HUES48 (cell line): ENCODE measurements at regions not wholly inside any gene's neighbourhood (a gene's known extent, or its start where the extent isn't known, plus 50 kb on each side); places are given as distances from the start of the nearest gene placed in this dataset.

ENCODE experiments used
- H3K27ac ChIP-seq: one replicate; pipeline ENCODE4 v1.7.0; 2013; ENCODE audit warnings: low read depth, low read length, inconsistent platforms
- H3K27me3 ChIP-seq: 2 replicates; pipeline ENCODE4 v1.6.1; 2013; ENCODE audit warnings: mild to moderate bottlenecking, low read length; ENCODE audit not compliant: control insufficient read depth, insufficient read depth
- H3K36me3 ChIP-seq: 2 replicates; pipeline ENCODE4 v1.6.1; 2013; ENCODE audit warnings: low read length; ENCODE audit not compliant: control insufficient read depth, insufficient read depth
- H3K4me1 ChIP-seq: 2 replicates; pipeline ENCODE4 v1.6.1; 2013; ENCODE audit warnings: mild to moderate bottlenecking, low read length; ENCODE audit not compliant: control insufficient read depth, insufficient read depth
- H3K4me3 ChIP-seq: 2 replicates; pipeline ENCODE4 v1.5.1; 2013; ENCODE audit warnings: mild to moderate bottlenecking, low read depth, low read length
- H3K9ac ChIP-seq: 2 replicates; pipeline ENCODE4 v1.6.1; 2013; ENCODE audit warnings: mild to moderate bottlenecking, low read depth, low read length, moderate library complexity
- H3K9me3 ChIP-seq: 2 replicates; pipeline ENCODE4 v1.6.1; 2013; ENCODE audit warnings: low read length; ENCODE audit not compliant: control insufficient read depth, insufficient read depth

DNA sequence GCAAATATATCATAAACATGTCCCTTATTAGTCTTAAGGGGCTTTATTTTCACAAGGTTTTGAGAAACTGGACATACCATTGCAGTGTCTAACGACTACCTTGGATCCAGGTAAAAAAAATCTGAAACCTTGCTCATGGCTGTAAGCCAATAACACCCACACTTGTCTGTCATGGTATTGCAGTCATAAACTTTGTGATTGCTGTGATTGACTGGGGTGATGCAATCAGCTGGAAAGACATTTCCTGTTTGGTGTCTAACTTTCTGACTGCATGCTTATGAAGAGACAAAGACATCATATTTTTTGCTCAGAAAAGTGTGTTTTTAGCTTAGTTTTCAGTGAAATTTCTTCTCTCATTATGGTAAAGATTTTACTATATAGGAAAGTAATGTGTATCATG lies 635.0 kb downstream of the TSN start:
- Histone ChIP-seq H3K4me3 (no peak overlapping the region), H3K27ac (no peak overlapping the region), H3K9ac (no peak overlapping the region), H3K36me3 (no peaks in the 10 kb centered on the region), H3K9me3 (no peaks in the 10 kb centered on the region), H3K27me3 (no peaks in the 10 kb centered on the region), H3K4me1 (no peaks in the 10 kb centered on the region)

DNA sequence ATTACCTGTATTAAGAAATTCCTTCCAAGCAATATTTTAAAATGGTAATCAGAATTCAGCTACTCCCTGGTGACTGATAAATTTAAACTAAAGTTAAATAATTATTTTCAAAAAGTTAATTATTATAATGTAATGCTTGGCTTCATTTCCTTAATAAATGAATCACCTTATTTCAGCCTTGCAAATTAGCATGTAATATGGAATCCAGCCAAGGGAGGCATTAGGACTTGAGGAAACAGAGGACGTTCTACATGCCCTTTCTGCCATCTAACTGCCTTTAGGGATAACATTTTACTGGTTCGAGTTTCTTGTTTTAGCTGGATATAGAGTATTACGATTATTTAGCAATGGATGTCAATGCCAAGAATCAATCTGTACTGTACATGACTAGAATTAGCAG lies 636.3 kb downstream of the TSN start:
- Histone ChIP-seq H3K4me1 (no peaks in the 10 kb centered on the region), H3K27ac (no peak overlapping the region), H3K4me3 (no peak overlapping the region), H3K9ac (no peak overlapping the region), H3K9me3 (no peaks in the 10 kb centered on the region), H3K27me3 (no peaks in the 10 kb centered on the region), H3K36me3 (no peaks in the 10 kb centered on the region)

DNA sequence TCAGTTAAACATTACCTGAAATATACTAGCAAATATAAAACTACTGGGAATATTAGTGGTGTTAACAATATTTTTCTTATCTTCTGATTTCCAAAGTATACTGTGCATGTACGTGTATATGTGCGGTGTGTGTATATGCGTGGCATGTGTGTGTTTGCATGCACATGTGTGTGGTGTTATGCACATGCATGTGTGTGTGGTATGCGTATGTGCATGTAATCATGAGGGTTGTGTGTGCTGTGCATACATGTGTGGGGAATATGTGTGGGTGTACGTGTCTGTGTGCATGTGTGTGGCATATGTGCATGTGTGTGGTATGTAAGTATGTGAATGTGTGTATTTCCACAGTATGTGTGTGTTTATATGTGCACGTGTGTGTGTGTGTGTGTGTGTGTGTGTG lies 640.2 kb downstream of the TSN start:
- H3K9me3 ChIP-seq: no peaks in the 10 kb centered on the region
- no peaks in the 10 kb centered on the region for H3K4me1 ChIP-seq
- H3K36me3 ChIP-seq: no peaks in the 10 kb centered on the region
- H3K27me3 ChIP-seq: no peaks in the 10 kb centered on the region
- H3K4me3 ChIP-seq: no peak overlapping the region
- H3K27ac ChIP-seq: no peak overlapping the region
- H3K9ac ChIP-seq: no peak overlapping the region

DNA sequence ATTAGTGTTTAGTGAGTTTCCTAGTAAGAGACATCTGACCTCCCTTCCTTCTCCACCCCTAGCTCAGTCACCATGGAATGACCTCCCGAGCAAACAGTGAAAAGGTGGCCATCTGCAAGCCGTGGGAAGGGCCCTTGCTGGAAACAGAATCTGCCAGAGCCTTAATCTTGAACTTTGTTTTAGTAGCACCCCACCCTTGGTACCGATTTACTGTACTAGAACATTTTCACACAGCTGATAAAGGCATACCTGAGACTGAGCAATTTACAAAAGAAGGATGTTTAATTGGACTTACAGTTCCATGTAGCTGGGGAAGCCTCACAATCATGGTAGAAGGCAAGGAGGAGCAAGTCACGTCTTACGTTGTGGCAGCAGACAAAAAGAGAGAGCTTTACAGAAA lies 655.8 kb downstream of the TSN start:
- no peak overlapping the region for H3K27ac ChIP-seq
- H3K4me3 ChIP-seq: no peak overlapping the region
- peaks cover 3% of the 10 kb centered on the region; the same call in 1 of the 2 replicates for H3K9me3 ChIP-seq
- H3K9ac ChIP-seq: no peak overlapping the region
- H3K27me3 ChIP-seq: no peaks in the 10 kb centered on the region
- H3K36me3 ChIP-seq: no peaks in the 10 kb centered on the region
- H3K4me1 ChIP-seq: no peaks in the 10 kb centered on the region

DNA sequence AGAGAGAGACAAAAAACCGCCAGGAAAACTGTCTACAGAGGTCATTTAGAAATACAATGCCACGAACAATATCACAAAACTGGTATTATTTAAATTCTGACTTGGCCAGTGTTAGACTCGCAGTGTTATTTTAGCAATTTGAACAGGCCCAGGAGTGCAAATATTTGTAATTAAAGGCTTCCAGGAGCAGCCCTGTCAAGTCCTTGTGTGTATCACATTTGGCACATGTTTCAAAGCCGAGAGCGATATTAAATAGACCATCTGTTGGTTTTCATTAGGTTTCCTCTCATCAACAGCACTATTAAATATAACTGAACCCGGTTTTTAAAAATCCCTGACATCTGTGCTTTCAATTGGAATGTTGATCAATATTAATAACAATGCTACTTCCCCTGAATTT lies 656.9 kb downstream of the TSN start:
- Histone ChIP-seq H3K9ac (no peak overlapping the region), H3K4me1 (no peaks in the 10 kb centered on the region), H3K27ac (no peak overlapping the region), H3K9me3 (peaks cover 3% of the 10 kb centered on the region; the same call in 1 of the 2 replicates), H3K27me3 (no peaks in the 10 kb centered on the region), H3K4me3 (no peak overlapping the region), H3K36me3 (no peaks in the 10 kb centered on the region)

DNA sequence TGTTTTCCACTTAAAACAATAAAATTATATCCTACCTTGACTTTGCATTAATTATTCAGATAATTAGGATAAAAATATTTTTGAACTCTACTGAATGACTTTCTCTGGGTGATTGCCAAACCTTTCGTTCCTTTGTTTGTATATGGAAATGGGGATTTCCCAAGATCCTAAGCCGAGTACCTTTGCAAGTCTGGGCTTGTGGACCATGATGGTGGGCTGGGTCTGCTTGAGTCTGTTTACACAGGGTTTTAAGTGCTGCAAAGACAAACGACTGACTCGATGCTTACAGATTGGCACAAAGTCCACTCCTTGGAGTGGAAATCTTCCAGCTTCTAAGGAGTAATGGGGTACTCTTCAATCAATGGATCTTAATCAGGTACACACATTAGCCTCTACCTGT lies 659.5 kb downstream of the TSN start:
- H3K27me3 ChIP-seq: no peaks in the 10 kb centered on the region
- H3K9ac ChIP-seq: no peak overlapping the region
- no peaks in the 10 kb centered on the region for H3K36me3 ChIP-seq
- no peak overlapping the region for H3K4me3 ChIP-seq
- H3K4me1 ChIP-seq: no peaks in the 10 kb centered on the region
- no peak overlapping the region for H3K27ac ChIP-seq
- H3K9me3 ChIP-seq: peaks cover 3% of the 10 kb centered on the region; the same call in 1 of the 2 replicates

DNA sequence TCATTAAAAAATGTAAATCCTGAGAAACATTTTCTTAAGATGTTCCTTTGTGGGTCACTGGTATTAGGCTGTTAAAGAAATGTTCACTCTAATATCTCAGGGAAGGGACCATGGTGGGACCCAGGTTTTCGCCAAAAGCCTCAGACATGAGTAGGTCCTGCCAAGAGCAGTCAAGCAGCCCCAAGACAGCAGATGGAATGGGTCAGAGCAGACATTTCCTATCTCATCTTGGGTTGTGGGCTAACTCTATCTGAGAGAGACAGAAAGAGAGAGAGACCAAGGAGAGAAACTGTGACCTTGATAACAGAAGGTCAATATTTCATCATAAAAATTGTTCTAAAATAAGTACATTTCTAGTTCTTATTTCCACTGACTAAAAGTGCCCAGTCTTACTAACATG lies 661.7 kb downstream of the TSN start:
- H3K4me1 ChIP-seq: no peaks in the 10 kb centered on the region
- no peak overlapping the region for H3K27ac ChIP-seq
- H3K9me3 ChIP-seq: no peaks in the 10 kb centered on the region
- H3K9ac ChIP-seq: no peak overlapping the region
- H3K36me3 ChIP-seq: no peaks in the 10 kb centered on the region
- no peak overlapping the region for H3K4me3 ChIP-seq
- no peaks in the 10 kb centered on the region for H3K27me3 ChIP-seq

DNA sequence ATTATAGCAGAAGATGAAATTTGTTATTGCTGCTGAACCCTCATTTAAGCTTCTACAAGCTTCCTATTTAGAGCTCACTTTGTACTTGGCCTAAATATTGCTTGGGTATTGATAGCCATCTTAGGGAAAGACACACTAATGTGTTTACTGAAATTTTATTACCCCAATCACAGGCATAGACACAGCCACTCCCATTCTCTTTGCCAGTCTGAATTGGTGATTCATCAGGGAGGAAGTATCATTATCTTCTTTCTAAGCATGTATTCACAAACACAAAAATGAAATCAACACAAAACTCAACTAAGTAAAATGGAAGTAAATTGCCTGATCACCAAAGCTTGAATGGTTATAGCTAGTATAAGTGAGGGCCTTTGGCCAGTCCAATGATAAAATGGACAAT lies 666.3 kb downstream of the TSN start:
- Histone ChIP-seq H3K4me3 (no peak overlapping the region), H3K27me3 (no peaks in the 10 kb centered on the region), H3K9ac (no peak overlapping the region), H3K4me1 (no peaks in the 10 kb centered on the region), H3K9me3 (no peaks in the 10 kb centered on the region), H3K27ac (no peak overlapping the region), H3K36me3 (no peaks in the 10 kb centered on the region)

DNA sequence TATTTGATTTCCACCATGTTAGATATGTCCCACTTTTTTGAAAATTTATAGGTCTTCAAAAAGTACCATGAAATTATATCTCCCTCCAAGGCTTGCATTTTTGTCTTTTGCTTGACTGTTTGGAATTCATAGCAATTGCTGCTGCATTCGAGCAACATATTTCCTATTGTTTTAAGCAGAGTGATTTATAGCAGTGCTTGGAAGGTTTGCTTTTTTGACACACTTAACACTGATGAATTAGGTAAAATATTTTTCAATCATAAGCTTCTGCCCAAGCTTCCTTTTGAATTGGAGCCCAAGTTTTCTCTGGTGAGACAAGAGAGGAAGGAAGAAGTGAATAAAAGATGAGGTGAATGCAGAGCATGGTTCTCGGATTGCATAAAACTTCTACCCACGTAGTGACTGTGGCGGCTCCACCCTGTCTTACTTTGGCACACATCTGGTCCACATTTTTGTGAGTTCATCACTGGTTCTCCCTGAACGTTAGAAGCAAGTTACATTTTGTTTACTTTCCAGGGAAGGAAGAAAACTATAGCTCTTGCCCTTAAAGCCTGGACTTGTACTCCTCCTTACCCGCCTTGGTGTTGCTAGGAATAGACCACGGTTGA lies 667.0 kb downstream of the TSN start:
- H3K27ac ChIP-seq: no peak overlapping the region
- H3K9me3 ChIP-seq: no peaks in the 10 kb centered on the region
- H3K4me1 ChIP-seq: no peaks in the 10 kb centered on the region
- no peaks in the 10 kb centered on the region for H3K36me3 ChIP-seq
- H3K27me3 ChIP-seq: no peaks in the 10 kb centered on the region
- H3K9ac ChIP-seq: no peak overlapping the region
- no peak overlapping the region for H3K4me3 ChIP-seq

DNA sequence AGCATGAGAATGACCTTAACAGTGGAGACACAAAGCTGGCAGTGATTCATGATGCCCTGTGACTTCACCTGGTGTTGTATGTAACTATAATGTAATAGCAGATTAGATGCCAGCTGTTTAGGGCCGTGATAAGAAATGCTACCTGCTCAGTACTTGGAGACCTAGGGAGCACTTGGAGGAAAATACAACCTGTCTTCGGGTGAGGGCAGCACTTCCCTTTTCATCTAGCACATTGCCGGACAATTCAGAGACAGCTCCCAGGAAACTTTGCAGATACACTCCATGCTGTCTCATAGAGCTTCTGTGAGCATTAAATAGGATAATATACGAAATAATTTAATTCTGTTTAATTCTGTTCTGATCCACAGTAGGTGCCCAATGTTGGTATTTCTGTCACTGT lies 668.5 kb downstream of the TSN start:
- Histone ChIP-seq H3K27me3 (no peaks in the 10 kb centered on the region), H3K27ac (no peak overlapping the region), H3K9ac (no peak overlapping the region), H3K4me1 (no peaks in the 10 kb centered on the region), H3K36me3 (no peaks in the 10 kb centered on the region), H3K9me3 (no peaks in the 10 kb centered on the region), H3K4me3 (no peak overlapping the region)

DNA sequence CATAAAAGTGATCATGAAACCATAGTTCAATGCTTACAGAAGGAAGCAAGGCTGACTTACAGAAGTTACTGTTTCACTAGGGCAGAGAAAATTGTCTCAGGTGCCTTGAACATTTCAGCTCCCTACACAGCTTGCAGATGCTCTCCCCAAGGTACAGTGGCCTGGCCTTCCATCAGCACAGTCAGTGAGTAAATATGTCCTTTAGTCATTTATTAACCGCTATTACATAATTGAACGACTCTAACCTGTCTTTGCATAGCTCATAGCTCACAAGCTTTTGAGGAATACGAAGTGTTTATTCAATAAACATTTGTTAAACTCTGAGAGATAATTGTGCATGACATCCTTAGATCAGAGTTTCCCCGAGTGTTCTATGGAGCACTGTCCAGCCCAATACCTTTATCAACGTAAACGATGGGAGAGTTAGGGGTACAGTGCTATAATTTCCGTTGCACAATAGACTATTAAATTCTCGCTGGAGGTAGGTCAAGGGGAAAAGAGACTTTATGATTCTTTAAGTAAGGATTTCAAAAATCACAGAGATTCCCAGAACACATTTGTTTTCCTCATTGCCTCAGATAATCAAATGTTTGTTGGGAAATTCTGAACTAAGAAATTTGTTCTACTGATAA lies 677.8 kb downstream of the TSN start:
- no peaks in the 10 kb centered on the region for H3K9me3 ChIP-seq
- no peak overlapping the region for H3K27ac ChIP-seq
- no peak overlapping the region for H3K4me3 ChIP-seq
- H3K36me3 ChIP-seq: no peaks in the 10 kb centered on the region
- H3K27me3 ChIP-seq: no peaks in the 10 kb centered on the region
- no peak overlapping the region for H3K9ac ChIP-seq
- no peaks in the 10 kb centered on the region for H3K4me1 ChIP-seq
